ENCODE measurements at regions not wholly inside any gene's neighbourhood (a gene's known extent, or its start where the extent isn't known, plus 50 kb on each side); places are given as distances from the start of the nearest gene placed in this dataset.

DNA sequence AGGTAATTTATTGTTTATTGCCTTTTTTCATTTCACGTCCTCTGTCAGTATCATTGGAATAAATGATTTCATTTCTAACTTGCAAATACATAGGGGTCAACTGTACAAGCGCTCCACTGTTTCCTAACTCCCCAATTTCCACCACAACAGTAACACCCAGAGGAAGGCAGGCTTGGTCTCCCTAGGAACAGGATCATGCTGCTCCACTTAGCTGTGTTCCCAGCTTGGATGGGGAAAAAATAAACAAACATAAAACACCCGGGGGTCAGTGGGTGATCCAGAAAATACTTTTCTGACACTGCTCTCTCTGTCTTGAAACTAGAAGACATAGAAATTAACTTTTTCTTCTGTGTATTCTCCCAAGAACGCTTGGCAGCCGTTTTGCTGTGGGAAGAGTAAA, 772.5 kb downstream of the TRIML1 start:
- Mint-ChIP-seq H3K27ac (ENCODE audit: unreplicated experiment) (no peak overlapping the region), H3K4me3 (ENCODE audit: unreplicated experiment) (no peak overlapping the region), H3K27me3 (ENCODE audit: unreplicated experiment) (no peaks in the 10 kb centered on the region), H3K9me3 (ENCODE audit: unreplicated experiment) (peaks cover 2% of the 10 kb centered on the region), H3K36me3 (ENCODE audit: unreplicated experiment) (peaks cover 6% of the 10 kb centered on the region), H3K4me1 (ENCODE audit: low read depth, unreplicated experiment) (no peaks in the 10 kb centered on the region)
- no peak for DNase-seq
- TF ChIP-seq, protein P1, sequence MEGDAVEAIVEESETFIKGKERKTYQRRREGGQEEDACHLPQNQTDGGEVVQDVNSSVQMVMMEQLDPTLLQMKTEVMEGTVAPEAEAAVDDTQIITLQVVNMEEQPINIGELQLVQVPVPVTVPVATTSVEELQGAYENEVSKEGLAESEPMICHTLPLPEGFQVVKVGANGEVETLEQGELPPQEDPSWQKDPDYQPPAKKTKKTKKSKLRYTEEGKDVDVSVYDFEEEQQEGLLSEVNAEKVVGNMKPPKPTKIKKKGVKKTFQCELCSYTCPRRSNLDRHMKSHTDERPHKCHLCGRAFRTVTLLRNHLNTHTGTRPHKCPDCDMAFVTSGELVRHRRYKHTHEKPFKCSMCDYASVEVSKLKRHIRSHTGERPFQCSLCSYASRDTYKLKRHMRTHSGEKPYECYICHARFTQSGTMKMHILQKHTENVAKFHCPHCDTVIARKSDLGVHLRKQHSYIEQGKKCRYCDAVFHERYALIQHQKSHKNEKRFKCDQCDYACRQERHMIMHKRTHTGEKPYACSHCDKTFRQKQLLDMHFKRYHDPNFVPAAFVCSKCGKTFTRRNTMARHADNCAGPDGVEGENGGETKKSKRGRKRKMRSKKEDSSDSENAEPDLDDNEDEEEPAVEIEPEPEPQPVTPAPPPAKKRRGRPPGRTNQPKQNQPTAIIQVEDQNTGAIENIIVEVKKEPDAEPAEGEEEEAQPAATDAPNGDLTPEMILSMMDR (IDR thresholded peaks at IDR 0.05; ENCODE audit: partially characterized antibody, unreplicated experiment): no peak

- H3K36me3 Mint-ChIP-seq (ENCODE audit: unreplicated experiment): peaks cover 11% of the 10 kb centered on the region
- no peak overlapping the region for H3K27ac Mint-ChIP-seq (ENCODE audit: unreplicated experiment)
- H3K9me3 Mint-ChIP-seq (ENCODE audit: unreplicated experiment): peaks cover 5% of the 10 kb centered on the region
- no peaks in the 10 kb centered on the region for H3K27me3 Mint-ChIP-seq (ENCODE audit: unreplicated experiment)
- no peak overlapping the region for H3K4me3 Mint-ChIP-seq (ENCODE audit: unreplicated experiment)
- H3K4me1 Mint-ChIP-seq (ENCODE audit: low read depth, unreplicated experiment): no peaks in the 10 kb centered on the region
- DNase-seq: no peak
- TF ChIP-seq, protein P1 (IDR thresholded peaks at IDR 0.05; ENCODE audit: partially characterized antibody, unreplicated experiment): no peak
These were observed 775.9 kb downstream of the TRIML1 start for GRCh38 chr4:188915175-188915574.

DNA sequence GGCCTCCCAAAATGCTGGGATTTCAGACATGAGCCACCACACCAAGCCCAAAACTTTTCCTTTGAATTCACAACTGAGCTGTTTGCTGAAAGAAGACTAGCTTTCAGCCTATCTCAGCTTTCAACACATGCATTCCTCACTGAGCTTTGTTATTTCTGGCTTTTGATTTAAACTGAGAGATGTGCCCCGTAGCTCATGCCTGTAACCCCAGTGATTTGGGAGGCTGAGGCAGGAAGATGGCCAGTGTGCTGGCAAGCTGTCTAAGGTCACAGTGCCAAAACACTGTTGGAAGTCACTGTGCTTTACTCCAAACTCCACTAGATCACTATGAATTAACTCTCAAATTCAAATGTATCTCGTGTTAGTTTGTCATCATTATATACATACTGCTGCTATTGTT, 779.5 kb downstream of the TRIML1 start:
- TF ChIP-seq, protein P1 (IDR thresholded peaks at IDR 0.05; ENCODE audit: partially characterized antibody, unreplicated experiment): no peak
- H3K4me1 Mint-ChIP-seq (ENCODE audit: low read depth, unreplicated experiment): no peaks in the 10 kb centered on the region
- H3K9me3 Mint-ChIP-seq (ENCODE audit: unreplicated experiment): peaks cover 3% of the 10 kb centered on the region
- no peaks in the 10 kb centered on the region for H3K27me3 Mint-ChIP-seq (ENCODE audit: unreplicated experiment)
- DNase-seq: no peak
- H3K36me3 Mint-ChIP-seq (ENCODE audit: unreplicated experiment): peaks cover 11% of the 10 kb centered on the region
- no peak overlapping the region for H3K27ac Mint-ChIP-seq (ENCODE audit: unreplicated experiment)
- no peak overlapping the region for H3K4me3 Mint-ChIP-seq (ENCODE audit: unreplicated experiment)

- TF ChIP-seq, protein P1 (IDR thresholded peaks at IDR 0.05; ENCODE audit: partially characterized antibody, unreplicated experiment): no peak
- Mint-ChIP-seq H3K27ac (ENCODE audit: unreplicated experiment) (no peak overlapping the region), H3K36me3 (ENCODE audit: unreplicated experiment) (peaks cover 13% of the 10 kb centered on the region), H3K4me1 (ENCODE audit: low read depth, unreplicated experiment) (no peaks in the 10 kb centered on the region), H3K4me3 (ENCODE audit: unreplicated experiment) (no peak overlapping the region), H3K27me3 (ENCODE audit: unreplicated experiment) (no peaks in the 10 kb centered on the region), H3K9me3 (ENCODE audit: unreplicated experiment) (peaks cover 4% of the 10 kb centered on the region)
- peak; percentile 67 for DNase-seq
These were observed 791.6 kb downstream of the TRIML1 start for GRCh38 chr4:188930822-188931221.

DNA sequence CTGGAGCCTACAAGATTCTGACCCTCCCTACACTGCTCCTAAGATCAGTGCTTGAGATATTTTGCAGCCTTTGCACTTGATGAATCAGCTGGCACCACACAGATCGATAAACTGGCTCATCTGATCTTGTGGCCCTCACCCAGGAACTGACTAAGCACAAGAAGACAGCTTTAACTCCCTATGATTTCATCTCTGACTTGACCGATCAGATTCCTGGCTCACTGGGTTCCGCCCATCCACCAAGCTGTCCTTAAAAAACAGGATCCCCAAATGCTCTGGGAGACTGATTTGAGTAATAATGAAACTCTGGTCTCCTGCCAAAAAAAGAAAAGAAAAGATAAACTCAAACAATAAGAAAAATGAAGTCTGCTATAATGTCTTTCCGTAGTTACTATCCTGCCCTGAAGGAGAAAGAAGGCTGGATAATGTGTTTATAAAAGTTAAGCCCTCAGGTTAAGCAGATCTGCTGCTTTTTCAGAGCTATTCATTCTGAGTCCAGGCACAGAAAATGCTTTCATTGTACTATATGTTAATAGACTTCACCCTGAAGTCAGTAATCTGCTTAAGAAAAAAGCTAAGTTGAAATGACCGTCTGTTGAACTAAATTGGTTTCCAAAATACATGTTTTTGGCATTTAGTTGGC, 795.2 kb downstream of the TRIML1 start:
- H3K36me3 Mint-ChIP-seq (ENCODE audit: unreplicated experiment): peaks cover 12% of the 10 kb centered on the region
- H3K27ac Mint-ChIP-seq (ENCODE audit: unreplicated experiment): no peak overlapping the region
- H3K27me3 Mint-ChIP-seq (ENCODE audit: unreplicated experiment): no peaks in the 10 kb centered on the region
- no peak for DNase-seq
- H3K4me3 Mint-ChIP-seq (ENCODE audit: unreplicated experiment): no peak overlapping the region
- peaks cover 4% of the 10 kb centered on the region for H3K9me3 Mint-ChIP-seq (ENCODE audit: unreplicated experiment)
- TF ChIP-seq, protein P1 (IDR thresholded peaks at IDR 0.05; ENCODE audit: partially characterized antibody, unreplicated experiment): no peak
- H3K4me1 Mint-ChIP-seq (ENCODE audit: low read depth, unreplicated experiment): no peaks in the 10 kb centered on the region

Measured in glutamatergic neuron (in vitro differentiated cells).